Keratinocyte (primary cell): ENCODE measurements at regions not wholly inside any gene's neighbourhood (a gene's known extent, or its start where the extent isn't known, plus 50 kb on each side); places are given as distances from the start of the nearest gene placed in this dataset.

Source experiments
- DNase-seq: peaks from one replicate; pipeline ENCODE4 v3.0.0-alpha.2; 2011; ENCODE audit warnings: low read depth, missing footprints, low spot score
- FAIRE-seq: peaks from 2 replicates; lab custom pipeline; 2011; peaks lifted over from hg19 to GRCh38; lab: Jason Lieb, UNC
- H2AFZ ChIP-seq: 2 replicates; pipeline ENCODE4 v1.6.0; 2012; ENCODE audit warnings: low read length, control low read depth, inconsistent platforms; ENCODE audit not compliant: control insufficient read depth
- H3K27ac ChIP-seq: 2 replicates; pipeline ENCODE4 v1.5.1; 2011; ENCODE audit warnings: low read length; ENCODE audit not compliant: control insufficient read depth, insufficient read depth
- H3K27me3 ChIP-seq: 3 replicates; pipeline ENCODE4 v1.6.0; 2011; ENCODE audit warnings: low read length; ENCODE audit not compliant: control insufficient read depth, insufficient read depth; ENCODE audit errors: extremely low read depth
- H3K36me3 ChIP-seq, 2 experiments: 2 replicates in 1 of 2; 3 replicates in 1 of 2; pipeline ENCODE4 v1.5.1; 2011; ENCODE audit warnings: low read length in 2 of 2, mild to moderate bottlenecking in 1 of 2; ENCODE audit not compliant: control insufficient read depth in 2 of 2, insufficient read depth in 2 of 2; ENCODE audit errors: extremely low read depth in 1 of 2
- H3K4me1 ChIP-seq: 3 replicates; pipeline ENCODE4 v1.5.1; 2011; ENCODE audit warnings: low read length; ENCODE audit not compliant: control insufficient read depth, insufficient read depth; ENCODE audit errors: extremely low read depth
- H3K4me2 ChIP-seq: 3 replicates; pipeline ENCODE4 v1.6.0; 2011; ENCODE audit warnings: low read depth, low read length; ENCODE audit not compliant: control insufficient read depth, insufficient read depth; ENCODE audit errors: extremely low read depth
- H3K4me3 ChIP-seq, 3 experiments: fragments of 200-600 bp in 1 of 3; sonication (generic) in 1 of 3; 2 replicates in 2 of 3; 3 replicates in 1 of 3; pipeline ENCODE4 v1.5.1; 2011 to 2016; ENCODE audit warnings: low read length in 3 of 3, mild to moderate bottlenecking in 3 of 3, control low read depth in 2 of 3, inconsistent platforms in 1 of 3, low read depth in 1 of 3, mixed read lengths in 1 of 3, mixed run types in 1 of 3, moderate library complexity in 1 of 3; ENCODE audit not compliant: control insufficient read depth in 2 of 3, insufficient read depth in 2 of 3; ENCODE audit errors: extremely low read depth in 1 of 3
- H3K79me2 ChIP-seq: 2 replicates; pipeline ENCODE4 v1.6.0; 2012; ENCODE audit warnings: low read length; ENCODE audit not compliant: control insufficient read depth, insufficient read depth
- H3K9ac ChIP-seq: 3 replicates; pipeline ENCODE4 v1.6.0; 2011; ENCODE audit warnings: low read length; ENCODE audit not compliant: control insufficient read depth, insufficient read depth; ENCODE audit errors: extremely low read depth
- H3K9me1 ChIP-seq: 3 replicates; pipeline ENCODE4 v1.6.0; 2011; ENCODE audit warnings: low read length; ENCODE audit not compliant: control insufficient read depth, insufficient read depth; ENCODE audit errors: extremely low read depth
- H3K9me3 ChIP-seq: 2 replicates; pipeline ENCODE4 v1.5.1; 2012; ENCODE audit warnings: low read depth, low read length; ENCODE audit not compliant: control insufficient read depth
- H4K20me1 ChIP-seq: 3 replicates; pipeline ENCODE4 v1.6.0; 2011; ENCODE audit warnings: low read length; ENCODE audit not compliant: control insufficient read depth, insufficient read depth; ENCODE audit errors: extremely low read depth
- CTCF ChIP-seq, 3 experiments: IDR thresholded peaks in 1 of 3; conservative IDR thresholded peaks in 1 of 3; optimal IDR thresholded peaks in 1 of 3; 2 replicates in 2 of 3; 3 replicates in 1 of 3; pipeline versions ENCODE3 to v1.5.1; 2011; ENCODE audit warnings: low read length in 3 of 3, mild to moderate bottlenecking in 3 of 3, moderate library complexity in 2 of 3, control low read depth in 1 of 3, inconsistent platforms in 1 of 3; ENCODE audit not compliant: insufficient read depth in 2 of 3; ENCODE audit errors: extremely low read depth in 1 of 3
- EZH2 ChIP-seq: IDR thresholded peaks from one replicate; pipeline ENCODE4 v1.6.1; 2012; ENCODE audit warnings: inconsistent platforms, mild to moderate bottlenecking, low read length, moderate library complexity
- dilution Hi-C: fragments of 300-500 bp; cut with MboI; formaldehyde crosslinking; loops from one replicate; pipeline ENCODE4 v1.7.0; 2020; ENCODE audit warnings: low sequenced_read_pairs; ENCODE audit not compliant: extremely low pct_ligation_motif_present

- dilution Hi-C loops, result no loop called here
- no peak for FAIRE-seq
- H3K4me2 ChIP-seq, result no peak overlapping the region
These were observed 292.5 kb upstream of the CNTNAP5 start for GRCh38 chr2:123732563-123732962.

DNA sequence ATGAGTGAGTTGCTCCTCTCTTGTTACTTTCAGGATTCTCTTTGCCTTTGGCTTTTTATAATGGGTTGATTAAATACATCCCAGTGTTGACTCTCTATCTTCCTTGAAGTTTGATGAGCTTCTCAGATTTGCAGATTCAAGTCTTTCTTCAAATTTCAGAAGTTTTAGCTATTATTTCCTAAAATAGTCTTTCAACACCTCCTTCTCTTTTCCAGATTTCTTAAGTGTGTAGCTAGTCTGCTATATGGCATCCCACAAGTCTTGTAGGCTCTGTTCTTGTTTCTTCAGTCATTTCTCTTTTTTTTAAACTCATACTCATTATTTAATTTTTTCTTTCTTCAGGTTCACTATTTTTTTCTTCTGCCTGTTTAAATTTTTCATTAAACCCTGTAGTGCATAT lies 287.7 kb upstream of the CNTNAP5 start:
- Histone ChIP-seq H3K9ac (no peak overlapping the region), H3K27ac (no peak overlapping the region), H3K4me2 (no peak overlapping the region), H3K27me3 (no peaks in the 10 kb centered on the region), H3K79me2 (no peaks in the 10 kb centered on the region), H3K4me1 (no peaks in the 10 kb centered on the region), H3K4me3 (no peak overlapping the region), H4K20me1 (no peaks in the 10 kb centered on the region), H3K9me3 (no peaks in the 10 kb centered on the region), H3K36me3 (no peaks in the 10 kb centered on the region), H2AFZ (no peak overlapping the region), H3K9me1 (no peaks in the 10 kb centered on the region)
- TF ChIP-seq CTCF (optimal IDR thresholded peaks at IDR 0.05 in 1 of 3, IDR thresholded peaks at IDR 0.05 in 1 of 3, conservative IDR thresholded peaks at IDR 0.05 in 1 of 3; ENCODE audit: extremely low read depth in 1 of 3, insufficient read depth in 2 of 3, low read length in 3 of 3) (no peak), EZH2 (no peak)
- DNase-seq (no peak), FAIRE-seq (no peak)
- dilution Hi-C loops, result no loop called here

More at GRCh38 chr2:123732563-123732962, 292.5 kb upstream of the CNTNAP5 start:
- Histone ChIP-seq H3K9ac (no peak overlapping the region), H3K36me3 (no peaks in the 10 kb centered on the region), H3K27me3 (no peaks in the 10 kb centered on the region), H3K27ac (no peak overlapping the region), H3K79me2 (no peaks in the 10 kb centered on the region), H3K9me1 (no peaks in the 10 kb centered on the region), H3K4me3 (no peak overlapping the region), H3K9me3 (no peaks in the 10 kb centered on the region), H3K4me1 (no peaks in the 10 kb centered on the region), H2AFZ (no peak overlapping the region), H4K20me1 (no peaks in the 10 kb centered on the region)
- DNase-seq, result no peak
- TF ChIP-seq EZH2 (no peak), CTCF (optimal IDR thresholded peaks at IDR 0.05 in 1 of 3, IDR thresholded peaks at IDR 0.05 in 1 of 3, conservative IDR thresholded peaks at IDR 0.05 in 1 of 3; ENCODE audit: extremely low read depth in 1 of 3, insufficient read depth in 2 of 3, low read length in 3 of 3) (no peak)
